Mesenchymal stem cell (in vitro differentiated cells and primary cell): ENCODE measurements at regions not wholly inside any gene's neighbourhood (a gene's known extent, or its start where the extent isn't known, plus 50 kb on each side); places are given as distances from the start of the nearest gene placed in this dataset.

Source experiments
- DNase-seq: peaks from one replicate; pipeline ENCODE4 v3.0.0-alpha.2; 2013
- H2AFZ ChIP-seq: one replicate; pipeline ENCODE4 v1.6.1; 2013; ENCODE audit warnings: low read depth, mild to moderate bottlenecking, control low read depth, inconsistent platforms, low read length, moderate library complexity
- H2AK5ac ChIP-seq: 2 replicates; pipeline ENCODE4 v1.6.1; 2013; ENCODE audit warnings: low read length, moderate library complexity, mild to moderate bottlenecking, inconsistent platforms; ENCODE audit not compliant: severe bottlenecking
- H2BK120ac ChIP-seq: one replicate; pipeline ENCODE4 v1.6.1; 2013; ENCODE audit warnings: low read depth, mild to moderate bottlenecking, inconsistent platforms, low read length, moderate library complexity
- H2BK12ac ChIP-seq, 2 experiments: one replicate each; pipeline ENCODE4 v1.6.1; 2013; ENCODE audit warnings: inconsistent platforms in 2 of 2, low read length in 2 of 2, mild to moderate bottlenecking in 2 of 2, moderate library complexity in 2 of 2, control low read depth in 1 of 2
- H2BK15ac ChIP-seq: one replicate; pipeline ENCODE4 v1.6.1; 2013; ENCODE audit warnings: mild to moderate bottlenecking, low read depth, inconsistent platforms; ENCODE audit not compliant: poor library complexity, severe bottlenecking
- H2BK5ac ChIP-seq: 2 replicates; pipeline ENCODE4 v1.6.1; 2013; ENCODE audit warnings: low read depth, mild to moderate bottlenecking, low read length, control low read depth, inconsistent platforms; ENCODE audit not compliant: poor library complexity, severe bottlenecking
- H3K14ac ChIP-seq, 2 experiments: one replicate each; pipeline ENCODE4 v1.6.1; 2013; ENCODE audit warnings: inconsistent platforms in 2 of 2, low read length in 2 of 2, control low read depth in 1 of 2, mild to moderate bottlenecking in 1 of 2, moderate library complexity in 1 of 2
- H3K18ac ChIP-seq, 2 experiments: one replicate each; pipeline ENCODE4 v1.6.1; 2013; ENCODE audit warnings: inconsistent platforms in 2 of 2, low read length in 2 of 2, control low read depth in 1 of 2, low read depth in 1 of 2, mild to moderate bottlenecking in 1 of 2
- H3K23ac ChIP-seq, 2 experiments: one replicate each; pipeline ENCODE4 v1.6.1; 2013; ENCODE audit warnings: inconsistent platforms in 2 of 2, low read length in 2 of 2, mild to moderate bottlenecking in 2 of 2, moderate library complexity in 2 of 2, control low read depth in 1 of 2
- H3K27ac ChIP-seq: 2 replicates; pipeline ENCODE4 v1.5.1; 2013; ENCODE audit warnings: mild to moderate bottlenecking, moderate library complexity, low read length, control low read depth, inconsistent platforms; ENCODE audit not compliant: poor library complexity, severe bottlenecking
- H3K27me3 ChIP-seq, 2 experiments: 2 replicates each; pipeline versions ENCODE4 v1.6.1 to v1.7.0; 2013; ENCODE audit warnings: low read length in 2 of 2, mild to moderate bottlenecking in 2 of 2, moderate library complexity in 2 of 2, control low read depth in 1 of 2, inconsistent platforms in 1 of 2; ENCODE audit not compliant: control insufficient read depth in 1 of 2, insufficient read depth in 1 of 2
- H3K36me3 ChIP-seq, 2 experiments: 2 replicates each; pipeline versions ENCODE4 v1.6.1 to v1.7.0; 2013; ENCODE audit warnings: low read length in 2 of 2, control low read depth in 1 of 2, inconsistent platforms in 1 of 2, low read depth in 1 of 2, mild to moderate bottlenecking in 1 of 2; ENCODE audit not compliant: insufficient read depth in 2 of 2, control insufficient read depth in 1 of 2
- H3K4ac ChIP-seq, 2 experiments: one replicate each; pipeline ENCODE4 v1.6.1; 2013; ENCODE audit warnings: inconsistent platforms in 2 of 2, low read length in 2 of 2, mild to moderate bottlenecking in 2 of 2, moderate library complexity in 2 of 2, control low read depth in 1 of 2, low read depth in 1 of 2
- H3K4me1 ChIP-seq: 2 replicates; pipeline ENCODE4 v1.6.1; 2013; ENCODE audit warnings: low read depth, low read length, control low read depth; ENCODE audit not compliant: control insufficient read depth, insufficient read depth
- H3K4me2 ChIP-seq: 2 replicates; pipeline ENCODE4 v1.6.1; 2013; ENCODE audit warnings: low read length, mild to moderate bottlenecking, inconsistent platforms; ENCODE audit not compliant: poor library complexity, severe bottlenecking
- H3K4me3 ChIP-seq, 2 experiments: 2 replicates each; pipeline versions ENCODE4 v1.5.1 to v1.7.0; 2013; ENCODE audit warnings: low read length in 2 of 2, mild to moderate bottlenecking in 2 of 2, control low read depth in 1 of 2, low read depth in 1 of 2; ENCODE audit not compliant: insufficient read depth in 1 of 2
- H3K79me1 ChIP-seq: replicated peaks from 2 replicates; pipeline ENCODE4 v1.6.1; 2013; ENCODE audit warnings: mild to moderate bottlenecking, control low read depth, low read length, inconsistent platforms; ENCODE audit not compliant: poor library complexity, severe bottlenecking
- H3K9ac ChIP-seq: 2 replicates; pipeline ENCODE4 v1.7.0; 2013; ENCODE audit warnings: mild to moderate bottlenecking, low read length, moderate library complexity
- H3K9me3 ChIP-seq: 2 replicates; pipeline ENCODE4 v1.7.0; 2013; ENCODE audit warnings: mild to moderate bottlenecking, low read length; ENCODE audit not compliant: control insufficient read depth
- H4K8ac ChIP-seq: one replicate; pipeline ENCODE4 v1.6.1; 2013; ENCODE audit warnings: inconsistent platforms, mild to moderate bottlenecking, low read length, moderate library complexity
- H4K91ac ChIP-seq: one replicate; pipeline ENCODE4 v1.6.1; 2013; ENCODE audit warnings: mild to moderate bottlenecking, low read length, inconsistent platforms
- WGBS: methylation state at CpG from one replicate; pipeline ENCODE4 v1.1.7; 2013; ENCODE audit warnings: mixed read lengths; 5-methylcytosine and 5-hydroxymethylcytosine counted together

DNA sequence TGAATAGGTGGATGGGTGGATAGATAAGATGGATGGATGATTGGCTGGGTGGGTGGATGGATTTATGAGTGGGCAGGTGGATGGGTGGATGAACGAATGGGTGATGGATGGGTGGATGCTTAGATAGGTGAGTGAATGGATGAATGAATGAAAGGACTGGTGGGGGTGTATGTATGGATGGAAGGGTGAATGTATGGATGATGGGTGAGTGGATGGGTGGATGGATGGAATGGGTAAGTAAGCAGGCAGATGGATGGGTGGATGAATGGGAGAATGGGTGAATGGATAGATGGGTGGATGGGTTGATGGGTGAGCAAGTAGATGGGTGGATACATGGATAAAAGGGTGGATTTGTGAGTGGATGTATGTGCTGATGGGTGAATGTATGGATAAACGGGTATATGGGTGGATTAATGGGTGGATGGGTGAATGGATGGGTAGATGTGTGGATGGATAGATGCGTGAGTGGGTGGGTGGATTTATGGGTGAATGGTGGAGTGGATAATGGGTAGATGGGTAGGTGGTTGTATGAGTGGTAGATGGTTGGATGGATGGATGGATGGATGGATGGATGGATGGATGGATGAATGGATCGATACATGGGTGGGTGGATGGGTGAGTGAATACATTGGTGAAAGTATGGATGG lies 682.6 kb downstream of the HS3ST4 start:
- Histone ChIP-seq H3K4ac (no peak overlapping the region), H3K4me3 (no peak overlapping the region), H2AFZ (no peak overlapping the region), H2BK15ac (no peak overlapping the region), H2BK5ac (no peak overlapping the region), H3K18ac (no peak overlapping the region), H3K14ac (no peak overlapping the region), H2AK5ac (no peak overlapping the region), H3K36me3 (no peaks in the 10 kb centered on the region), H3K4me2 (no peak overlapping the region), H3K4me1 (no peaks in the 10 kb centered on the region), H3K23ac (no peak overlapping the region), H3K27ac (no peak overlapping the region), H3K9me3 (no peaks in the 10 kb centered on the region), H2BK120ac (no peak overlapping the region), H3K79me1 (no peaks in the 10 kb centered on the region), H4K91ac (no peak overlapping the region), H3K9ac (no peak overlapping the region), H2BK12ac (no peak overlapping the region), H4K8ac (no peak overlapping the region), H3K27me3 (no peaks in the 10 kb centered on the region)
- 67% methylated on average over 4 of the region's 4 CpGs for WGBS
- DNase-seq = no peak

- Histone ChIP-seq H3K4me2 (no peak overlapping the region), H2BK120ac (no peak overlapping the region), H3K4me3 (no peak overlapping the region), H4K8ac (no peak overlapping the region), H3K18ac (no peak overlapping the region), H2AK5ac (no peak overlapping the region), H2BK5ac (no peak overlapping the region), H3K4me1 (no peaks in the 10 kb centered on the region), H2BK12ac (no peak overlapping the region), H3K9ac (no peak overlapping the region), H3K9me3 (no peaks in the 10 kb centered on the region), H3K4ac (no peak overlapping the region), H3K14ac (no peak overlapping the region), H3K27me3 (no peaks in the 10 kb centered on the region), H4K91ac (no peak overlapping the region), H3K27ac (no peak overlapping the region), H2BK15ac (no peak overlapping the region), H3K79me1 (no peaks in the 10 kb centered on the region), H2AFZ (no peak overlapping the region), H3K23ac (no peak overlapping the region), H3K36me3 (no peaks in the 10 kb centered on the region)
- WGBS = 33% methylated on average over 1 of the region's 2 CpGs
- no peak for DNase-seq
These were observed 684.1 kb upstream of the C16orf82 start for GRCh38 chr16:26382586-26382985.

DNA sequence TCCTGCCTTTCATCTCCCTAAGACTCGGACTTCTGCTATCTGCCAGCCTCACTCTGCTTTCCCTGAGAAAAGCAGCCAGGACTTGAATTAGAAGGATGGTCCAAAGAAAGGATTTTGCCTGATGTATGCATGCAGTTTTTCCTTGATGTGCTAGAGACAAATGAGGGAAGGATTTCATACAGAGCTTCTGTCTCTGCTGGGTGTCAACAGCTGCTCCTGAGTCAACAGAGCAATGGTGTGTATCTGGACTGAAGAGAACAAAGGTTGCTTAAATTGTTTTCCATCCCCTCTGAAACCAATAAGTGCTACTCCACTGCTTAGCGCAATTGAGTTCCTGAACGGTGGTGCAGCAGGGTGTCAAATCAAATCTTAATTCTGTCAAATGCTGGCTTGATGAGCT lies 680.6 kb upstream of the C16orf82 start:
- H3K9ac ChIP-seq = no peak overlapping the region
- no peak overlapping the region for H3K4me2 ChIP-seq
- no peak for DNase-seq
- no peaks in the 10 kb centered on the region for H3K4me1 ChIP-seq
- H3K36me3 ChIP-seq = no peaks in the 10 kb centered on the region
- H3K14ac ChIP-seq = no peak overlapping the region
- no peak overlapping the region for H2BK120ac ChIP-seq
- no peaks in the 10 kb centered on the region for H3K9me3 ChIP-seq
- H2AFZ ChIP-seq = no peak overlapping the region
- H4K8ac ChIP-seq = no peak overlapping the region
- H3K79me1 ChIP-seq = no peaks in the 10 kb centered on the region
- H3K27me3 ChIP-seq = no peaks in the 10 kb centered on the region
- 55% methylated on average over 3 of the region's 3 CpGs for WGBS
- H2BK5ac ChIP-seq = no peak overlapping the region
- H4K91ac ChIP-seq = no peak overlapping the region
- H2AK5ac ChIP-seq = no peak overlapping the region
- no peak overlapping the region for H2BK12ac ChIP-seq
- H2BK15ac ChIP-seq = no peak overlapping the region
- no peak overlapping the region for H3K23ac ChIP-seq
- no peak overlapping the region for H3K18ac ChIP-seq
- H3K27ac ChIP-seq = no peak overlapping the region
- H3K4ac ChIP-seq = no peak overlapping the region
- H3K4me3 ChIP-seq = no peak overlapping the region

DNA sequence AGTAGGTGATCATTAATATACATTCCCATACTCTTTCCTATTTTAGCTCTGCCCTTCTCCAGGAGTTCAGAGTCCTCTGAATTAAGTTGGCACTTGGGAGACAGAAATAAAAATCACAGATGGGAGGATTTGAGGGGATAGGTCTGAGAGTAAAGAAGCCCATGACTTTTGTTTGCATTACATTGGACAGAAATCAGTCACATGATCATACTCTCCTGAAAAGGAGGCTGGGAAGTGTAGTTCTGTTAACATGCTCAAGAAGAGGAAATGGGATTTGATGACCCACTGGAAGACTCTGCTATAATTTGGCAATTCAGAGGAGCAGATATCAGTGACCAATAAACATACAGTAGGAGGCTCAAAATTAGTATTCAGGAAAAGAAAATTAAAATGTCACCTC lies 674.9 kb upstream of the C16orf82 start:
- Histone ChIP-seq H3K27ac (no peak overlapping the region), H2BK5ac (no peak overlapping the region), H3K9ac (no peak overlapping the region), H2BK12ac (no peak overlapping the region), H4K8ac (no peak overlapping the region), H3K36me3 (no peaks in the 10 kb centered on the region), H3K4me3 (no peak overlapping the region), H3K9me3 (no peaks in the 10 kb centered on the region), H3K23ac (no peak overlapping the region), H3K4ac (no peak overlapping the region), H2AK5ac (no peak overlapping the region), H2BK120ac (no peak overlapping the region), H2BK15ac (no peak overlapping the region), H3K18ac (no peak overlapping the region), H4K91ac (no peak overlapping the region), H2AFZ (no peak overlapping the region), H3K4me2 (no peak overlapping the region), H3K14ac (no peak overlapping the region), H3K4me1 (no peaks in the 10 kb centered on the region), H3K79me1 (no peaks in the 10 kb centered on the region), H3K27me3 (no peaks in the 10 kb centered on the region)
- DNase-seq = no peak
